Activated CD4-positive, alpha-beta memory T cell treated with anti-CD3 and anti-CD28 coated beads for 36 hours (primary cell): ENCODE measurements at regions not wholly inside any gene's neighbourhood (a gene's known extent, or its start where the extent isn't known, plus 50 kb on each side); places are given as distances from the start of the nearest gene placed in this dataset.

ENCODE experiments used
- CTCF ChIA-PET: fragments of 350-600 bp; sonication (Branson Sonifier 250); formaldehyde crosslinking; loops from one replicate; lab custom pipeline; 2021; ENCODE audit warnings: antibody characterized with exemption, inconsistent platforms; lab: Charles Lee
- POLR2A ChIA-PET: fragments of 350-600 bp; sonication (Branson Sonifier 250); formaldehyde crosslinking; loops from one replicate; lab custom pipeline; 2021; ENCODE audit warnings: antibody characterized with exemption; lab: Charles Lee
- DNase-seq: peaks from one replicate; pipeline ENCODE4 v3.0.0-alpha.2; 2020
- H3K27ac Mint-ChIP-seq: one replicate; pipeline ENCODE4 v1.8.0; 2021; ENCODE audit warnings: mixed read lengths
- H3K27me3 Mint-ChIP-seq: one replicate; pipeline ENCODE4 v1.8.0; 2021; ENCODE audit warnings: mixed read lengths
- H3K36me3 Mint-ChIP-seq: one replicate; pipeline ENCODE4 v1.8.0; 2021; ENCODE audit warnings: mixed read lengths
- H3K4me1 Mint-ChIP-seq: one replicate; pipeline ENCODE4 v1.8.0; 2021; ENCODE audit warnings: low read depth, mixed read lengths
- H3K4me3 Mint-ChIP-seq: one replicate; pipeline ENCODE4 v1.8.0; 2021; ENCODE audit warnings: mild to moderate bottlenecking, mixed read lengths
- H3K9me3 Mint-ChIP-seq: one replicate; pipeline ENCODE4 v1.8.0; 2021; ENCODE audit warnings: mixed read lengths
- intact Hi-C: fragments of 100-400 bp; cut with micrococcal nuclease; formaldehyde crosslinking; loops from one replicate; pipeline ENCODE4 v1.15.1; 2023

DNA sequence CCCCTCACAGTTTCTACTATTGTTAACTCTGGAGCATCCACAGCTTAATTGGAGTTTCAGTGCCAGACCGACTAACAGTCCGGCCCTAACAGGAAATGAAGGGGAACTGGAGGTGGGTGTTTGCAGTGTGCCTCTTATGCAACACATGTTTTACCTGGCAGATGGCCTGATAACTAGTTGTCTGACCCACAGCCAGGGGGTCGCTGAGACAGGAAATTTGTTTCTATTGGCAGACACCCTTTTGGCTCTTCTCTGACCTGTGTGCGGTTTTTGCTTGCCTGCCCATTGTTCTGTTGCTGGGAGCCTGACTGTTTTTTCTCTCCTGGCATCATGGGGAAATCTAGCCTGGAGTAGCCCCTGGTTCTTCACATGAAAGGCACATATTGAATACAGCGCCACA, 1329.8 kb downstream of the DSC3 start:
- H3K27me3 Mint-ChIP-seq = no peaks in the 10 kb centered on the region
- no peak overlapping the region for H3K27ac Mint-ChIP-seq
- CTCF ChIA-PET = no interaction called here
- intact Hi-C loops = no loop called here
- H3K4me3 Mint-ChIP-seq = no peak overlapping the region
- POLR2A ChIA-PET = no interaction called here
- no peak for DNase-seq
- no peaks in the 10 kb centered on the region for H3K36me3 Mint-ChIP-seq
- H3K9me3 Mint-ChIP-seq = peaks cover 7% of the 10 kb centered on the region
- no peaks in the 10 kb centered on the region for H3K4me1 Mint-ChIP-seq

DNA sequence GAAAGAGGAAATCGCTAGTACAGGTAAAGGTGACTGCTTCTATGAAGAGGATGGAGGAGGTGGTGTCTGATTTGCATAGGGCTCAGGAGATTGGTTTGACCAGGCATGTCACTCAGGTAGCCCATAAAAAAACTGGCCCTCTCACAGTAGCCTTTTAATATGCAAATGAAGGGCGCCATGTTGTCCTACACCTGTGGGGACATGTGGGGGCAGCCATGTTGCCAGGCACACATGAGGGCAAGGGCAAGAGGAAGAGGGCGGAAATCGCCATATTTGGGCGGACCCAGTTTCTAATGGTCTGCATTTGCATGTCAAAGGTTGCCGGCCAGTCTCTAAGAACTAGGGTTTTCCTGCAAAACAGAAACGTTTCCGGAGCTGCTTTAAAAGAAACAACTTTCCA, 1330.6 kb downstream of the DSC3 start:
- Mint-ChIP-seq H3K27ac (no peak overlapping the region), H3K36me3 (no peaks in the 10 kb centered on the region), H3K9me3 (peaks cover 13% of the 10 kb centered on the region), H3K27me3 (no peaks in the 10 kb centered on the region), H3K4me3 (no peak overlapping the region), H3K4me1 (no peaks in the 10 kb centered on the region)
- intact Hi-C loops = no loop called here
- POLR2A ChIA-PET = no interaction called here
- DNase-seq = no peak
- CTCF ChIA-PET = no interaction called here

DNA sequence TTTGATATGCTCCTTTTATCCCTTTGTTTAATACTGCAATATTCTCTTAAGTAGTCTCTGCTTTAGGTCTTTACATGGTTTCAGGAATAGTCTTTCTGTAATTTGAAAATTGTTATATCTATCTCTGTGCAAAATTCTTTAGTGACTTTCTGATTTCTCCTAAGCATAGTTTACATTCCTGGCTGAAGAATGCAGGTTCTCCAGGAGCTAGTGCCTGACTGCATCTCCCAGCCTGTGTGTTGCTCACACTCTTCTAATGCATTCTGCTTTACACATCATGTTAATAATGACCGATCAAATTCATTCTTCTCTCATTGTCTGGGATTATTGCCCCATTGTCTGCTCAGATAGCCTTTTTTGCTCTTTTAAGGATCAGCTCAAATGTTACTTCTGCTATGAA, 1349.2 kb downstream of the DSC3 start:
- H3K27me3 Mint-ChIP-seq = no peaks in the 10 kb centered on the region
- no peaks in the 10 kb centered on the region for H3K36me3 Mint-ChIP-seq
- intact Hi-C loops = no loop called here
- no peaks in the 10 kb centered on the region for H3K4me1 Mint-ChIP-seq
- H3K27ac Mint-ChIP-seq = no peak overlapping the region
- H3K4me3 Mint-ChIP-seq = no peak overlapping the region
- H3K9me3 Mint-ChIP-seq = peaks cover 24% of the 10 kb centered on the region
- CTCF ChIA-PET = no interaction called here
- POLR2A ChIA-PET = no interaction called here
- DNase-seq = no peak

GRCh38 chr18:29681578-29681977, 1361.0 kb downstream of the DSC3 start:
- POLR2A ChIA-PET = no interaction called here
- no peak for DNase-seq
- Mint-ChIP-seq H3K36me3 (no peaks in the 10 kb centered on the region), H3K4me1 (no peaks in the 10 kb centered on the region), H3K27ac (no peak overlapping the region), H3K9me3 (peaks cover 46% of the 10 kb centered on the region), H3K27me3 (no peaks in the 10 kb centered on the region), H3K4me3 (no peak overlapping the region)
- intact Hi-C loops = no loop called here
- CTCF ChIA-PET = no interaction called here

- Mint-ChIP-seq H3K27me3 (no peaks in the 10 kb centered on the region), H3K4me1 (no peaks in the 10 kb centered on the region), H3K27ac (no peak overlapping the region), H3K4me3 (no peak overlapping the region), H3K9me3 (peaks cover 10% of the 10 kb centered on the region), H3K36me3 (no peaks in the 10 kb centered on the region)
- CTCF ChIA-PET = no interaction called here
- POLR2A ChIA-PET = no interaction called here
- intact Hi-C loops = no loop called here
- DNase-seq = no peak
Observed at GRCh38 chr18:29664278-29665036, 1378.1 kb downstream of the DSC3 start.

GRCh38 chr18:29661924-29662323, 1380.6 kb downstream of the DSC3 start:
- intact Hi-C loops = no loop called here
- Mint-ChIP-seq H3K9me3 (peaks cover 12% of the 10 kb centered on the region), H3K4me3 (no peak overlapping the region), H3K27me3 (no peaks in the 10 kb centered on the region), H3K4me1 (no peaks in the 10 kb centered on the region), H3K27ac (no peak overlapping the region), H3K36me3 (no peaks in the 10 kb centered on the region)
- ChIA-PET POLR2A (no interaction called here), CTCF (no interaction called here)
- no peak for DNase-seq

- Mint-ChIP-seq H3K36me3 (no peaks in the 10 kb centered on the region), H3K27me3 (no peaks in the 10 kb centered on the region), H3K4me3 (no peak overlapping the region), H3K27ac (no peak overlapping the region), H3K4me1 (no peaks in the 10 kb centered on the region), H3K9me3 (peaks cover 19% of the 10 kb centered on the region)
- DNase-seq = no peak
- intact Hi-C loops = no loop called here
- CTCF ChIA-PET = no interaction called here
- POLR2A ChIA-PET = no interaction called here
Observed at GRCh38 chr18:29660777-29661176, 1381.8 kb downstream of the DSC3 start.

DNA sequence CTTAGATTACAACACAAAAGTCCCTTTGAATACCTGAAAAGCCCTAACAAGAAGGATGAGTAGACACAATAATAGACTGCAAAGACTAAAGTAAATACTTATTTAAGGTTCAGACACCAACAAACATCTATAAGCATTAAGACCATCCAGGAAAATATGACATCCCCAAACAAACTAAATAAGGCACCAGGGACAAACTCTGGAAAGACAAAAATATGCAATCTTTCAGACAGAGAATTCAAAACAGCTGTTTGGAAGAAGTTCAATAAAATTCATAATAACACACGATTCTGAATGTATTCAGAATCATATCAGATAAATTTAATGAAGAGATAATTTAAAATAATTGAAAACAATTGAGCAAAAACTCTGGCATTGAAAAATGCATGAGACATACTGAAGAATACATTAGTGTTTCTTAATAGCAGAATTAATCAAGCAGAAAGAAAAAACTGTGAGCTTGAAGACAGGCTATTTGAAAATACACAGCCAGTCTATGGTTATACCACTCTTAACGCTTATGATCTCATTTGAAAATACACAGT, 1388.8 kb downstream of the DSC3 start:
- peaks cover 27% of the 10 kb centered on the region for H3K9me3 Mint-ChIP-seq
- ChIA-PET CTCF (no interaction called here), POLR2A (no interaction called here)
- intact Hi-C loops = no loop called here
- H3K27me3 Mint-ChIP-seq = no peaks in the 10 kb centered on the region
- H3K36me3 Mint-ChIP-seq = no peaks in the 10 kb centered on the region
- H3K4me1 Mint-ChIP-seq = no peaks in the 10 kb centered on the region
- no peak for DNase-seq
- H3K4me3 Mint-ChIP-seq = no peak overlapping the region
- H3K27ac Mint-ChIP-seq = no peak overlapping the region

- ChIA-PET POLR2A (no interaction called here), CTCF (no interaction called here)
- no peak overlapping the region for H3K27ac Mint-ChIP-seq
- H3K27me3 Mint-ChIP-seq = no peaks in the 10 kb centered on the region
- no peak for DNase-seq
- intact Hi-C loops = no loop called here
- H3K4me1 Mint-ChIP-seq = no peaks in the 10 kb centered on the region
- H3K36me3 Mint-ChIP-seq = no peaks in the 10 kb centered on the region
- H3K9me3 Mint-ChIP-seq = peaks cover 23% of the 10 kb centered on the region
- no peak overlapping the region for H3K4me3 Mint-ChIP-seq
Observed at GRCh38 chr18:29652797-29653196, 1389.7 kb downstream of the DSC3 start.

- CTCF ChIA-PET = no interaction called here
Observed at GRCh38 chr18:29651122-29651680, 1391.3 kb downstream of the DSC3 start.

GRCh38 chr18:29648891-29649290, 1393.7 kb downstream of the DSC3 start:
- Mint-ChIP-seq H3K27ac (no peak overlapping the region), H3K4me1 (no peaks in the 10 kb centered on the region), H3K4me3 (no peak overlapping the region), H3K27me3 (no peaks in the 10 kb centered on the region), H3K36me3 (no peaks in the 10 kb centered on the region), H3K9me3 (peaks cover 12% of the 10 kb centered on the region)
- DNase-seq = no peak
- ChIA-PET CTCF (no interaction called here), POLR2A (no interaction called here)
- intact Hi-C loops = no loop called here

More at GRCh38 chr18:29651122-29651680, 1391.3 kb downstream of the DSC3 start:
- H3K9me3 Mint-ChIP-seq = peaks cover 18% of the 10 kb centered on the region
- H3K36me3 Mint-ChIP-seq = no peaks in the 10 kb centered on the region
- no peaks in the 10 kb centered on the region for H3K27me3 Mint-ChIP-seq
- POLR2A ChIA-PET = no interaction called here
- DNase-seq = no peak
- no peak overlapping the region for H3K4me3 Mint-ChIP-seq
- no peak overlapping the region for H3K27ac Mint-ChIP-seq
- no peaks in the 10 kb centered on the region for H3K4me1 Mint-ChIP-seq
- intact Hi-C loops = no loop called here

DNA sequence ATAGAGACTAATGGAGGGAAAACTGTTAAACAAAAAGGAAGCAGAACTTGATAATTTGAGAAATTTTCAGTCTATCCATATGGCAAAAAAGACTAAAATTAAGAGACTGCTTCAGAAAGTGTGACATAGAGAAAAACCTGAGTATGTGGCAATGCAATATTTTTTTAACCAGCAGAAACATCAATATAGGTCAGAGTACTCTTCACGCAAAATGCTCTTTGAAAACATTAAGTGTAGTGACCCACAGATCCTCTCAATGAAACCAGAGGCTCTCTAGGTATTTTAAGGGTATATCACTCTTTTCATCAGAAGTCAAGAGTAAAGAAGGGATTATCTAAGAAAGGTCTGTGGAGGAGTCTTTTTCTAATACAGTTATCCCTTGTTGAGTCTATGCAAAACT, 1394.8 kb downstream of the DSC3 start:
- no peaks in the 10 kb centered on the region for H3K27me3 Mint-ChIP-seq
- no peak overlapping the region for H3K27ac Mint-ChIP-seq
- intact Hi-C loops = no loop called here
- DNase-seq = no peak
- no peaks in the 10 kb centered on the region for H3K4me1 Mint-ChIP-seq
- no peaks in the 10 kb centered on the region for H3K36me3 Mint-ChIP-seq
- ChIA-PET POLR2A (no interaction called here), CTCF (no interaction called here)
- no peak overlapping the region for H3K4me3 Mint-ChIP-seq
- peaks cover 12% of the 10 kb centered on the region for H3K9me3 Mint-ChIP-seq

DNA sequence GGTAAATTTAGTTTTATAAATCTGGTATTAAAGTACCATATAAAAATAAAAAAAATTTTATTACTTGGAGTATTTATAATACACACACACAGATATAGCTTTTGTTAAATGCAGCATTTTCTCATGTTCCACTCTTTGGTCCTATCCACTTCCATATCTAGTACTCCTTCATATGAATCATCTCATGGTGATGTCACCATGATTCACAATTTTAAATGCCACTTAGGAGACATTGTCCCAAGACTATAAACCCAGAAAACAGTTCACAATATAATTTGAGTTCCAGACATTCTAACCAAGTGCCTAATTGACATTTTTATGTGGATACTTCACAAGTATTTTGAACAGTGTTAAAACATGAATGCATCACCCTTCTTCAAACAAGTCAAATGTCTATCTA, 1398.3 kb downstream of the DSC3 start:
- intact Hi-C loops = no loop called here
- Mint-ChIP-seq H3K27ac (no peak overlapping the region), H3K4me1 (no peaks in the 10 kb centered on the region), H3K36me3 (no peaks in the 10 kb centered on the region), H3K9me3 (peaks cover 13% of the 10 kb centered on the region), H3K27me3 (no peaks in the 10 kb centered on the region), H3K4me3 (no peak overlapping the region)
- ChIA-PET POLR2A (no interaction called here), CTCF (no interaction called here)
- no peak for DNase-seq
